IPS-NIHi7 (cell line): ENCODE measurements at regions not wholly inside any gene's neighbourhood (a gene's known extent, or its start where the extent isn't known, plus 50 kb on each side); places are given as distances from the start of the nearest gene placed in this dataset.
"Not testable (repeated sequence)": the region's sequence is repeated elsewhere in the genome, so short reads cannot be mapped to it uniquely, and the experiment has no call there.

Experiments used
- DNase-seq: peaks from one replicate; pipeline ENCODE4 v3.0.0; 2012; ENCODE audit warnings: mixed read lengths; ENCODE audit errors: extremely low spot score

- no peak for DNase-seq
These were observed 495.1 kb downstream of the KIF4B start for GRCh38 chr5:155508673-155509072.

DNA sequence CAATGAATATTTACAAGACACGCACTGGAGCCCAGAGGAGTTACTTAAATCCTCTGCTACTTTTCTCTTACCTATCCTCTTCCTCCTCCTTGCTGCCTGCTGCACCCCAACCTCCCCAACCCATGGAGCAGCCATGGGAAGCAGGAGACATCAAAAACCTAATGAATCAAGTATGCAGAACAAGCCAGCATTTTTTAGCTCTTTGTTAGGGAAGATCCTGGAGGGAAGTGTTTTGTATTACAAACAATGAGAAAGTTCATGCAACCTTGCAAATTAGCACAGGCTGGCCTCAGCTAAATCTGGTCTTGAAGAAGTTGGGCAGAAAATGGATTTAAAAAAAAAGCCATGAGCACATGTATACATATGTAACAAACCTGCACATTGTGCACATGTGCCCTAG, 498.8 kb downstream of the KIF4B start:
- peak; percentile 21 for DNase-seq

GRCh38 chr5:155514105-155514563, 500.6 kb downstream of the KIF4B start:
- no peak for DNase-seq

- no peak for DNase-seq
These were observed 509.0 kb downstream of the KIF4B start for GRCh38 chr5:155522540-155522939.

DNA sequence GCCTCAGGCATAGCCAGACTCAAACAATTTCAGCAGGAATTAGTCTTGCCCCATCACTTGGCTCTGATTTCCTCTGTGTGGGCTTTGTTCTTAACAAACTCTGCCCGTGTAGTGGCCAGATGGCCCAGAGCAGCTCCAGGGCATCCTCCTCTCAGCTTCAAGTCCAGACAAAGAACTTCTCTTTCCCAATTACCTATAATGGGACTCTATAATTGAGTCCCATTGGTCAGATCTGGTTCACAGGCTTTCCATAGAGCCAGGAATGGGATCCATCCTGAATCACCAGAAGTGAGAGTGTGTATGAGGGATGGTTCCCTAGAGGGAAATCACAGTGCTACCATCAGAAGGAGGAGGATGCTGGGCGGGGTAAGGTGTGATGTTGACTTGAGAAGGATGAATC, 515.8 kb downstream of the KIF4B start:
- DNase-seq, result no peak

DNA sequence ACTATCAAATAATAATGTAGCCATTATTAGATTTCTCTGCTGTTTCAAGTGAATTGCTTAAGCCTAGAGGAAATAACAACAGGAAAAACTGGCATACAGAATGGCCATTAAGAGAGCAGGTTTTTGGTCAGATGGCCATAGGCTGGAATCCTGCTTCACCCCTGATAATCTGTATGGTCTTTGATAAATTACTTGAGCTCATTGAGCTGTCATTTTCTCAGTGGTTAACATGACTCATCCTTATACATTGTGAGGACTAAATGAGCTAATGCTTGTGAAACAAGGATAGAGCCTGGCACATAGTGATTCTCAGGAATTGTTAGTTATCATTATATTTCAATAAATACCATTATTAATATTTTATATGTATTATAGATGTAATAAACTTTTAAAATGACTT, 516.5 kb downstream of the KIF4B start:
- DNase-seq, result no peak

- DNase-seq, result no peak
These were observed 519.2 kb downstream of the KIF4B start for GRCh38 chr5:155532621-155533311.

DNA sequence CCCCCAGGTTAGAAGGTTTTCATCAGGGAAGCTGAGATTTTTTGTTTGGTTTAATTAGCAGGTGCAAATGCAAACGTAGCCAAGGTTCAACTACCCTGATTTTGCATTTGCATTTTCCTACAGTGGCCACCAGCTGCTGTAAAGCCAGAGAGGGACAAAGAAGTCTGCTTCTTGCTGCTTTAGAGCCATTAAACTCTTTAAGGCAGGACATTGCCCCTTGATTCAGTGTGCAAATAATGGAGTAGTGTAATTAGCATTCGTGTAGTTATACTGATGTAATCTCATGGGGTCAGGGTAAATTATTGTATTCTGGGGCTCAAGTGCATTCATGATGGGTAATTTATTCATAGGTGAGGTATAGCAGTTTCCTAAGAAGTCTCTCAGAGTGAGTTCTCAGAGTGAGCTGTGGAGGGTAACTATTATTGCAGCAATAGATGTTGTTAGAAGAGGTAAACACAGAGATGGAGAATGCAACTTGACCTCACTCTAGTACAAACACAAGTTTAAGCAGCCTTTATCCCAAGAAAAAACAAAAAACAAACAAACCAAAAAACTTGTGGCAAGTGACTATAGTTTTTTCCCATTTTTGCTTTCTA, 526.5 kb downstream of the KIF4B start:
- DNase-seq, result no peak

DNA sequence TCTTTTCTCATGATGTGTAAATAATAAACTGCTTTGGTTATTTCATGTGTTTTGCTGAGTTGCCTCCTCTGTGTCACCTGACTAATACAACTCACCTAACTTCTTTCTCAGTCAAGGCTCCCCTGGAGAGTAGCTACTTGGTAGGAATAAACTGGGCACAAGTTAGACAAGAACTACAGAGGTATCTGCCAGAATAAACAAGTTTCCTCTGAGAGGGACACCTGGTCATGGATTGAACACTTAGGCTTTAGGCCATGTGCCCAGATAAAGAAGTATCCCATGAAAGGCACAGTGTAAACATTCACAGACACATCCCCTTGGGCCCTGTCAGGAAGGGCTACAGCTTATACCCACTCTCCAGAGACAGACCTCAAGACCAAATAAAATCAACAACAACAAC, 532.5 kb downstream of the KIF4B start:
- DNase-seq, result no peak

DNA sequence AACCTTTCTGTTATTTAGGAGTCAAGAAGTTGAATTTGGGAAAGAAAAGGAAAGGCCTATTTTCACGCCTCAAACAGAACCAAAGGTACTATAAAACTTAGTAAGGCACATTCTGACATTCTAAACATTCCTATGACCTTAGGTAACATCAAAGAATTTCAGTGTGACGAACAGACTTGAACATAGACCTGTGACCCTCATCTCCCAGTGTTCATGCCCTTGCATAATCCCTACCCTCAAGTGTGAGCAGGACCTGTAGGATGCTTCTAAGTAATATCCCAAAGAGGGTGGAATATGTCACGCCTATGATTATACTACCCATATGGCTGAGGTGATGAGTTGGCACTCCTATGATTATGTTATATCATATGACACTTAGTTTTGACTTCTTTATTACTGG, 540.9 kb downstream of the KIF4B start:
- no peak for DNase-seq

GRCh38 chr5:155556222-155556621, 542.7 kb downstream of the KIF4B start:
- DNase-seq, result no peak

DNA sequence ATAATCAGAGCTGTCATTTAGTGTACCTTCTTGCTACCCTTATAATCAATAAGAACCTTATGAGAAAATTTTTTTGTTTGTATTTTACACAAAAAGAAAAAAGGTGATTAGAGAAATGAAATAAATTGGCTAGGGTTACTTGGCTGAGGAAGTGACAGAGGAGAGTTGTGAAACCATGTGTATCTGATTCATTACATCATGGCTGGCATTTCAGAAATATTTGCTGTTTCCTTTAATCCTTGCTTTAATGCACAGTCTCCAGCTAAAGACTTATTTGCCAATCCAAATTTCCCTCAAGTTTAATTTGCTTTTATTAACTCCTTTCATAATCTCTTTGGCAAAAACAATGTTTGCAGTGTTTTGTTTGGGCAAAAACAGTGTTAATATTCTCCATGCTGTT, 543.1 kb downstream of the KIF4B start:
- DNase-seq, result no peak

DNA sequence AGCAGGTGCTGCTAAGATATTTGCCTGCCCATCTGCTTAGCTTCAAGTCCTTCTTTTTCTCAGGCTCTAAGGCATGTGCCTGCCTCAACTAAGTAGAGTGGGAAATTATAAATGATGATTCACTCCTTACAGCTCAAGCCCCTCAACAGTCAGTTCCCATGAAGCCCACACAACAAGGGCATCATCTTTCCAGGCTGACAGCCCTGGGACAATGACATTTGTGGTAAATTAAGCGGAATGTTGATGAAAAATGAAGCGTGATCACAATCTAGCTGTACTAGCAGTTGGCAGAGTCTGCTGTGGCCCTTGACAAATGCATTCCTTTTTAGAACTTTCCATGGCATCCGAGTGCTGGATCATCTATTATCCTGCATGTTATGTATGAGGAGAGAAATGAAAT, 548.6 kb downstream of the KIF4B start:
- DNase-seq, result no peak

DNA sequence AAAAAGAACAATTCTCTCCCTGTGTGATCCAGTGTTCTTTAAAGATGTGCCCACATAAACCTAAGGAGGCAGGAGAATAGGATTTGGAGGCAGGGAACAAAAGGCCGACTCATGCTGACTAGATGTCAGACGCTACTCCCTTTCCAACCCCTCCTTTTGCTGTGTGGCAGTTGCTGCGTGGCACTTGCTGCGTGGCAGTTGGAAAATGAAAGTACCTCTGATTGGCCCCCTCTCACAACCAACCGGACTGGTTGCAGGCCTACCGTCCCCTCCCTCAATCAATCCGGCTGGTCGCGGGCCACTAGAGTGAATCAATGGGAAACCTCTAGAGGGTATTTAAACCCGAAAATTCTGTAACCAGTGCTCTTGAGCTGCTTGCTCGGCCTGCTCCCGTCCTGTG, 551.0 kb downstream of the KIF4B start:
- no peak for DNase-seq

GRCh38 chr5:155575861-155576260, 562.3 kb downstream of the KIF4B start:
- DNase-seq, result no peak

DNA sequence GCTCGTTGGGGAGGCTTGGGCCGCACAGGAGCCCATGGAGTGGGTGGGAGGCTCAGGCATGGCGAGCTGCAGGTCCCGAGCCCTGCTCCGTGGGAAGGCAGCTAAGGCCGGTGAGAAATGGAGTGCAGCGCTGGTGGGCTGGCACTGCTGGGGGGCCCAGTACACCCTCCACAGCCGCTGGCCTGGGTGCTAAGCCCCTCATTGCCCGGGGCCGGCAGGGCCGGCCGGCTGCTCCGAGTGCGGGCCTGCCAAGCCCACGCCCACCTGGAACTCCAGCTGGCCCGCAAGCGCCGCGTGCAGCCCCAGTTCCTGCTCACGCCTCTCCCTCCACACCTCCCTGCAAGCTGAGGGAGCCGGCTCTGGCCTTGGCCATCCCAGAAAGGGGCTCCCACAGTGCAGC, 573.3 kb downstream of the KIF4B start:
- not testable (repeated sequence) for DNase-seq

DNA sequence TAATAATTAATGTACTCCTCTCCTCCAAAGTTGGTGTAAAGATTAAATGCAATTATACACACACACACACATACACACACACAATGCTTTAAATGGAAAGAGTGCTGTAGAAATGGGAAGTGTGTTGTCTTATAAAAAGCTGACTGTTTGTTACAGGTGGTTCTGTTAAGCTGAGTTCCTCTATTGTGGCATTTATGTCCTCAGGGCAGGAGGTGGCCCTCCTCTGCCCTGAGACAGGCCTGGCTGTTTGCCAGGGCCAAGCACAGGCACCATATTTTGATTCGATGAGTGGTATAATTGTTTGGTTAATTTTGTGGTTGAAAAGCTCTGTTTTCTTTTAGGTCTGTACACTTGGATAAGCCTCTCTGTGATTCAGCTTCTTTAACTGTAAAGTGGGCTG, 573.9 kb downstream of the KIF4B start:
- DNase-seq, result no peak

- no peak for DNase-seq
These were observed 577.7 kb downstream of the KIF4B start for GRCh38 chr5:155591273-155591672.

DNA sequence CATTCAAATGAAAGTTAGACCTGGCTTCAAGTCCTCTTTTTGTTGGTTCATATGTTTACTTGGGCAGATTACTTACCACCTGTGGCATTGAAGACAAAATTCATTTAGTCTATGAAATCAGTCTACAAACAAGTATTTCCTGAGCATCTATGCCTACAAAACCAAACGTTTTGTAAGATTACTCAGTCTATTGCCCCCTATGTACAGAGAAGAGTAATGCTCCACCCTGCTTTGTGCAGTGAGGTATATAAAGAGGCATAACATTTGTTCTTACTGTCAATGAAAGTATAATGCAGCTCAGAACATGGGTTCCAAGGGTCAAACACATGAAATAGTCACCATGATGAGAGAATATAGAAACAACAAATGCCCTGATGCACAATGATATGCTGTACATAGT, 580.7 kb downstream of the KIF4B start:
- DNase-seq, result peak; percentile 13

DNA sequence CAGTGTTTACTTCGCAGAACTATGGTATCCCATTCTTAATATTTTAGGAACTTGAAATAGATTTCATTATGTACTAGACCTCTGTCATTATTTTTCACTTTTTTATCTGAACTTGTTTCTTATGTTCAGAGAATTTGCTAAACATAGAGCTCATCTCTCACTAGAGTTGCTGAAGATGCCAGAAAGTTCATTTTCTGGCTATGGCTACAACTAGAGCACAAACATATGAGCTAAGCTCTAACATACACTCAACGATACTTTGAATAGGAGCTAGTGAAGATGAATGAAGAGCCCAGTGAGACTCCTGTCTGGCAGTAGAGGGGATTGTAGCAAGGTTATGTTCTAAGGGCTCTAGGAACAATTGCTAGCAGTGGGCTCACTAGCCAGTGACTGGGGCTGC, 582.2 kb downstream of the KIF4B start:
- no peak for DNase-seq

GRCh38 chr5:155598552-155598951, 585.0 kb downstream of the KIF4B start:
- no peak for DNase-seq

DNA sequence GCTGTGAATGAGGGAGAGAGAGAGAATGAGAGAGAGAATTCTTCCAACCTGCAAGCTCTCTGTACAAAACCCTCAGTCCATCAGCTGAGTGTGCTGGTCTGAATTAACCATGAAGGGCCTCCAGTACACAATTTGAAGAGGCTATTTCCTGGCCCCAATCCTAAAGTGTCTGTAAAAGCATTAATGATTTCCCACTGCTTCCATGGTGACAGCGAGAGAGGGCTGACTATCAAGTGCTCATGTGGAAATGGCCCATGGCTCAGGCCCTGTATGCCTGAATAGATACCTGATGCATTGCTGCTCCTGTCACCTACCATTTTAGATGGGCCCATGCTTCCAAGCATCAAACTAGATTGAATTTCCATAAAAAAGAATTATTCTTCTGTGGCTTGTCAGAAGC, 592.4 kb downstream of the KIF4B start:
- no peak for DNase-seq

DNA sequence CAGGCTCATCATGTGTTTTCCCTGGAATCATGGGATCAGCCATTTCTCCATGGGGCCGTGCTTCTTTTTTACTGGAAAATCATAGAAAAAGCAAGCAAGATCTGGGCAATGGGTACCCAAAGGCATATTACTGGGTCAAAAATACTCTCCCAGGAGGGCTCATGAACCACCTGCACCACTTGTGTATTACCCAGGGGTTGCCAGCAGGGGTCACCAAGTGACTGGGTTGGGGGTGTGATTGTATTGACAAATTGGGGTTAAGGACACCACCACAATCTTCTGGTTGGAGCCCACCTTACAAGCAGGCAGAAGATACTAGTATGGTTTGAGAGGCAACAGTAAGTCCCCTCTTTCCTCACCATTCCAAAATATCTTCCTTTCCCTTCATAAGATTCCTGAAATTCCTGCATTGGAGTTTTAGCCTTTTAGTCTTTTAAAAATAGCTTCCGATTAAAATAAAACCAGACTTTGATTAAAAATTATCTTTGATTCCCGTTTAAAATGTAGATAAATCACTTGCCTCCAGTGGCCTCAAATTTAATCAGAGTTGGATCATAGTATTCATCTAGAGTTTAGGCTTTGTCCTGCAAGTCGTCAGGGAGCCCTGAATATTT, 603.3 kb downstream of the KIF4B start:
- peak; percentile 87 for DNase-seq
